SK-N-SH treated with all-trans-retinoic acid at 6 μM for 48 hours (cell line): ENCODE measurements at regions not wholly inside any gene's neighbourhood (a gene's known extent, or its start where the extent isn't known, plus 50 kb on each side); places are given as distances from the start of the nearest gene placed in this dataset.
A peak's percentile ranks its signal among the peaks of the same experiment; 100 is the strongest.

Source experiments
- ATAC-seq: fragments of 200-7000 bp; cut with Tn5 transposase; 3 replicates; pipeline ENCODE4 v1.9.1; 2020; ENCODE audit warnings: mild to moderate bottlenecking, moderate library complexity
- ARNTL ChIP-seq: fragments of 450-650 bp; formaldehyde crosslinking; IDR thresholded peaks from 2 replicates; pipeline ENCODE4 v1.5.0; 2020; ENCODE audit warnings: low read depth, mild to moderate bottlenecking, moderate library complexity, borderline replicate concordance
- BACH2 ChIP-seq: fragments of 250-450 bp; sonication (Bioruptor Pico); IDR thresholded peaks from 2 replicates; pipeline ENCODE4 v1.9.0; 2021; ENCODE audit warnings: mild to moderate bottlenecking, borderline replicate concordance
- CREB5 ChIP-seq: fragments of 250-450 bp; sonication (Bioruptor Pico); IDR thresholded peaks from 2 replicates; pipeline ENCODE4 v1.5.1; 2020; ENCODE audit warnings: low read depth, mild to moderate bottlenecking, moderate library complexity
- CSDC2 ChIP-seq: fragments of 250-450 bp; sonication (Bioruptor Pico); IDR thresholded peaks from 2 replicates; pipeline ENCODE4 v1.5.0; 2020; ENCODE audit warnings: mild to moderate bottlenecking, moderate library complexity
- CSRNP3 ChIP-seq: fragments of 250-450 bp; sonication (Bioruptor Pico); IDR thresholded peaks from 2 replicates; pipeline ENCODE4 v1.5.1; 2021; ENCODE audit warnings: mild to moderate bottlenecking, moderate library complexity
- ESRRG ChIP-seq: fragments of 250-450 bp; sonication (Bioruptor Pico); IDR thresholded peaks from 2 replicates; pipeline ENCODE4 v1.6.1; 2021; ENCODE audit warnings: mild to moderate bottlenecking
- GLIS3 ChIP-seq: fragments of 250-450 bp; sonication (Bioruptor Pico); IDR thresholded peaks from 2 replicates; pipeline ENCODE4 v1.5.0; 2020; ENCODE audit warnings: mild to moderate bottlenecking, moderate library complexity
- ISL1 ChIP-seq: fragments of 250-450 bp; sonication (Bioruptor Pico); IDR thresholded peaks from 2 replicates; pipeline ENCODE4 v2.1.2; 2022; ENCODE audit warnings: mild to moderate bottlenecking, moderate library complexity
- PATZ1 ChIP-seq: fragments of 250-450 bp; sonication (Bioruptor Pico); IDR thresholded peaks from 2 replicates; pipeline ENCODE4 v1.8.0; 2020; ENCODE audit warnings: mild to moderate bottlenecking, moderate library complexity, borderline replicate concordance
- POU6F1 ChIP-seq: fragments of 250-450 bp; sonication (Bioruptor Pico); IDR thresholded peaks from 2 replicates; pipeline ENCODE4 v1.8.0; 2021; ENCODE audit warnings: low read depth, mild to moderate bottlenecking, moderate library complexity, borderline replicate concordance
- RARB ChIP-seq: fragments of 250-450 bp; sonication (Bioruptor Pico); IDR thresholded peaks from 2 replicates; pipeline ENCODE4 v1.8.0; 2021; ENCODE audit warnings: mild to moderate bottlenecking, moderate library complexity
- SNAI2 ChIP-seq: fragments of 250-450 bp; sonication (Bioruptor Pico); IDR thresholded peaks from 2 replicates; pipeline ENCODE4 v1.5.0; 2020; ENCODE audit warnings: mild to moderate bottlenecking, moderate library complexity
- TCF4 ChIP-seq: fragments of 250-450 bp; sonication (Bioruptor Pico); IDR thresholded peaks from 2 replicates; pipeline ENCODE4 v1.8.0; 2021; ENCODE audit warnings: mild to moderate bottlenecking, moderate library complexity, borderline replicate concordance
- TSHZ2 ChIP-seq: fragments of 250-450 bp; sonication (Bioruptor Pico); IDR thresholded peaks from 2 replicates; pipeline ENCODE4 v1.5.0; 2020; ENCODE audit warnings: mild to moderate bottlenecking, moderate library complexity
- ZFP3 ChIP-seq: fragments of 250-450 bp; sonication (Bioruptor Pico); IDR thresholded peaks from 2 replicates; pipeline ENCODE4 v1.5.0; 2020; ENCODE audit warnings: mild to moderate bottlenecking, moderate library complexity
- ZNF70 ChIP-seq: fragments of 450-650 bp; formaldehyde crosslinking; IDR thresholded peaks from 2 replicates; pipeline ENCODE4 v1.5.0; 2020; ENCODE audit warnings: mild to moderate bottlenecking, moderate library complexity
- ZNF8 ChIP-seq: fragments of 450-650 bp; formaldehyde crosslinking; IDR thresholded peaks from 2 replicates; pipeline ENCODE4 v1.5.0; 2020; ENCODE audit warnings: mild to moderate bottlenecking, moderate library complexity

- TF ChIP-seq TSHZ2 (no peak), CSDC2 (CRISPR knock-in tag) (no peak), ESRRG (CRISPR knock-in tag) (no peak)
Measured at GRCh38 chr10:28776519-28776918, 99.2 kb downstream of the BAMBI start (continued).

GRCh38 chr10:28777911-28778310 lies 100.6 kb downstream of the BAMBI start:
- TF ChIP-seq TCF4 (CRISPR knock-in tag) (no peak), ZFP3 (CRISPR knock-in tag) (no peak), GLIS3 (CRISPR knock-in tag) (no peak), ESRRG (CRISPR knock-in tag) (no peak), BACH2 (no peak), SNAI2 (no peak), RARB (no peak), POU6F1 (CRISPR knock-in tag) (no peak), ZNF8 (CRISPR knock-in tag) (no peak), CSRNP3 (CRISPR knock-in tag) (no peak), ARNTL (CRISPR knock-in tag) (no peak), PATZ1 (CRISPR knock-in tag) (no peak), CSDC2 (CRISPR knock-in tag) (no peak), CREB5 (no peak), ZNF70 (no peak), ISL1 (CRISPR knock-in tag) (no peak)
- no peak for ATAC-seq

- TF ChIP-seq ISL1 (CRISPR knock-in tag) (peak; percentile 50), POU6F1 (CRISPR knock-in tag) (no peak), PATZ1 (CRISPR knock-in tag) (0 out of 2 replicates have a peak, but pooled peaks have one; percentile 14), RARB (no peak), TCF4 (CRISPR knock-in tag) (no peak)
- no peak for ATAC-seq
Measured at GRCh38 chr10:28778524-28778923, 101.2 kb downstream of the BAMBI start.
